ENCODE measurements at regions not wholly inside any gene's neighbourhood (a gene's known extent, or its start where the extent isn't known, plus 50 kb on each side); places are given as distances from the start of the nearest gene placed in this dataset.

- no peak for DNase-seq (ENCODE audit: low read depth in 1 of 2, low spot score in 1 of 2)
- TF ChIP-seq JUND (IDR thresholded peaks at IDR 0.05; ENCODE audit: low read depth), result no peak
- in situ Hi-C loops (cut with HindIII; ENCODE audit: low pct_unique_long_range_greater_than_20kb, low sequenced_read_pairs), result no loop called here
These were observed 73.9 kb upstream of the TAF9B start for GRCh38 chrX:78213331-78213730.

DNA sequence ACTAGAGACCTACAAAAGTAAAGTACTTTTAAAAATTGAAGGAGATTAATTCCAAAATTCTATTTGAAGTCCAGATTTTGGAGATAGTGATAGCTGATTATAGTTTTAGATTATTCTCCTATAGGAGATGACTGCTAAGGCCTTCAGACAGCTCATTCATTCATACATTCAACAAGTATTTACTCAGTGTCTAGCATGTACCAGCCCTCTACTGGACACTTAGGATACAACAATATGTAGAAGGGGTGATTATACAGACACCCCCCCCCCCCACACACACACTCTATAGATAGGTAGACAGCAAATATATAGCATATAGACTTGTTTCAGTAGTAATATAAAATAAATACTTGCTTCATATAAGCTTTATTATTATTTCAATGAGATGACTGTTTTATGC lies 60.4 kb upstream of the TAF9B start:
- in situ Hi-C loops (cut with HindIII; ENCODE audit: low pct_unique_long_range_greater_than_20kb, low sequenced_read_pairs), result no loop called here
- TF ChIP-seq JUND (IDR thresholded peaks at IDR 0.05; ENCODE audit: low read depth), result no peak
- DNase-seq (ENCODE audit: low read depth in 1 of 2, low spot score in 1 of 2), result peak in 1 of 2 experiments; percentile 53

All from T47D (cell line).